NCI-H1436 (cell line): ENCODE measurements at regions not wholly inside any gene's neighbourhood (a gene's known extent, or its start where the extent isn't known, plus 50 kb on each side); places are given as distances from the start of the nearest gene placed in this dataset.
"Not testable (repeated sequence)": the region's sequence is repeated elsewhere in the genome, so short reads cannot be mapped to it uniquely, and the experiment has no call there.

Experiments used
- DNase-seq: peaks from one replicate; lab custom pipeline; 2025; lab: John Stamatoyannopoulos, UW

DNA sequence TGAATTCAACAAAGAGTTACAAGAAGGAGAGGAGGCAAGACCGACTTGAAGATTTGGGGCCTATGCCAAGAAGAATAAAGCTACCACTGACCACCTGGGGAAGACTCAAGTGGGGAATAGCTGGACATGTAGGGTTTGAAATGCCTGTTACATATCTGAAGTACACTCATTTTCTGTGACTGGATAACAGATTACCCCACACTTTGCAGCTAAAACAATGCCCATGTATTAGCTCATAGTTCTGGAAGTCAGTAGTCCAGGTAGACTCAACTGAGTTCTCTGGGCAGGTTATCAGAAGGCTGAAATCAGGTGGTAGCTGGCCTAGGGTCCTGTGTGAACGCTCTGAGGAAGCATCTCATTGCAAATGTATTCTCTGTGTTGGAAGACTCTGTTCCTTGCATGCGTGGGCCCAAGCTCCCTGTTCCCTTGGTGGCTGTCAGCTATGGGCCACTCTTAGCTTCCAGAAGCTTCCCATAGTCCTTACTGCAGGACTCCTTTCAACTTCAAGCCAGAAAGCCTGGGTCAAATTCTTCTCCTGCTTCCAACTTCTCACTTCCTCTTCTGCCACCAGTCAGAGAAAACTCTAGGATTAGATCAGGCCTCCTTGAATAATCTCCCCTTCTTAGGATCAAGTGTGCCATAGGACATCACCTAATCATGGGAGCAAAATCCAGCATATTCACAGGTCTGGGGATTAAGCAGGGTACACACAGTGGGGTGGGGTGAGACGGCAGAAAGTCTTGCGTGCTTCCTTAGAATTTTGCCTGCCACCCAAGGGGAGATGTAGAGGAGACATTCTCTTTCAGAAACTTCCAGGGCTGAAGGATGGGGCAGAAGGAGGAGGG, 187.8 kb downstream of the SHQ1 start:
- no peak for DNase-seq

GRCh38 chr3:72659596-72659995, 188.6 kb downstream of the SHQ1 start:
- no peak for DNase-seq

DNA sequence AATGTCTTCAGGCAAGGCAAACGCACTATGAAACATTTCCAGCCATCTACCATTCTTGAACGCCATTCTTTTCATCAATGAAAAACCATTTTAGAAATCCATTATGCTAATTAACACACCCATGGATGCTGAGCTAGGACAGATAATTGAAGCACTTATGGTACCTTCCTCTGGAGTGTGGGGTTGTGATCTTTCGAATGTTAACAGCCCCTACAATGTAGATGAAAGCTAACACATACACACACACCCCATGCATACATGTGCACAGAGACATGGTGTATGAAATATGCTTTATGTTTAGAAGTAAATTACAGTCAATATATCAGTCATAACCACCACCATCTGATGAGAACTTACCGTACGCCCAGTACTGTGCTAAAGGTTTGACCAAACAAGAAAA, 189.1 kb downstream of the SHQ1 start:
- DNase-seq = no peak

DNA sequence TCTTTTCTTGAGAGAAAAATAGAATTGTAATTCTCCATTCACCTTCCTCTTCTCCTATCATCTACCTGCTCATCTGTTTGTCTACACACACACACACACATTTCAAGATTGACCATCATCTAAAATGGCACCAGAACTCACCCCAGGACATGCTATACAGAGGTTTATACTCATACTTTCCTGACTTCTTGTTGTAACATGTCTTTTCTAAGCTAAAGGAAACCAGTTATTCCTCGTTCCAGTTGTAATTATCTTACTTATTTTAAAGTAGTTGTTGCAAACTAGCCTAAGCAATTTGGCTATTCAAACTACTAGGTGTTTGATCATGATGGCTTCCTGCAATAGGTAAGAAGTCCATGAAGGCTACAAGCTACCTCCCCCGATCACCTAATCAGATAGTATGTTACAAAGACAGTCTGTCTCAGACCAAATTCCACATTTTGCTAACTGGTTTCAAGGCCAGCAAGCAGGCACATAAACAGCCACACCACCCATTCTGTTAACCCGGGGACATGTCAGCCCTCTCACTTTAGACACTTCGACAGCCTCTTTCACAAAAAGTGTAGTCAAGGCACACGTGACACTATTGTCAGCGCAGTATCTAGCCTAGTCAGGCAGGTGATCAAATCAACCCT, 189.7 kb downstream of the SHQ1 start:
- DNase-seq = no peak

GRCh38 chr3:72657666-72658065, 190.6 kb downstream of the SHQ1 start:
- DNase-seq = no peak

DNA sequence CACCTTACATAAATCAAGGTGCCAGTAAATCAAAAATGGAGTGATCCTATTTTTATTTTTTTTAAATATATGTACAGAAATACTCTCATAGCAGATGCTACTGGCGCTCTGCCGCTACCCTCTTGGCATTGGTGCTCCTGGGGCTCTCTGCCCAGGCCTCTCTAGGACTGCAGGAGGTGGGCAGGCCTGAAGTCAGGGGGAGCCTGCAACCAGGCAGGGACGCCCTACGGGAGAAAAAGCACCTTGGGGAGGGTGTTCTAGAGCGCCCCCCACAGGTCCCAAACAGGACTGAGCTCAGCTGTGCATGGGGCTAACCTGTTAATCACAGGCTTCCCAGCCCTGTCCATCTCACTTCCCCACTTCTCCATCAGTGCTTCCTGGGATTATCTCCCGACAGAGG, 192.5 kb downstream of the SHQ1 start:
- no peak for DNase-seq

DNA sequence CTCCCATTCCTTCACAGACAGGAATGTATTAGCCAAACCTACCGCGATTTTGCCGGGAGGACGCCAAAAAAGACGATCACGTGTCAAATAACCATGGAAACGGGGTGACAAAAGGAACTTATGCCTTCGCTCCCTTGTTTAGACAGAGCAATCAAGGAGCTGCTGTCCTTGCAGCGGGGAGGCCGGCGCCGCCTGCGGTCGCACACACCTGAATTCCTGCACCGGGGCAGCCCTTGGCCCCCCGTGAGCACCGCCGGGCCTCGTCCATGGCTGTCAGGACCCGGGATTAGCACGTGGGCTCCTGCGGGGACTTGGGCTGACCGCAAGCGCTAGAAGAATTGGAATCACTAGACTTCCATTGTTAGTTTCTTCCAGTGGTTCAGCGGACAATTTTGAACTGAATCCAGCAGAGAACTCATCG, 193.1 kb downstream of the SHQ1 start:
- no peak for DNase-seq

DNA sequence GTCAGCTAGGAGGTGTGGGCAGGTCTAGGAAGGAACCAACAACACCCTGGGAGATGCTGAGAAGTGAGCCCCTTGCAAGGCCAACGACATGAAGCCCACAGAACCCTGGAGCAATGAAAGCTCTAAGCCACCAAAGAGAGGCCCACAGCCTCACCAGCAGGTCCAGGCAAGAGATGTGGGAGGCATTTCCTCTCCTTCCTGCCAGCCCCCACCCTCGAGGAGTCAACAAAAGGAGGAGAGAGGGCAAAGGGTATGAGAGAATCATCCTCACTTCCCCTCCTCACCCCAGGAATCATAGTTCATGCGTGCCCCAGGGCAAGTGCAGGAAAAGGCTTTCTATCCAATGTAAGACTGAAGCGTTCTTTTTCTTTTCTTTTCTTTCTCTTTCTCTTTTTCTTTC, 195.8 kb downstream of the SHQ1 start:
- DNase-seq = no peak

DNA sequence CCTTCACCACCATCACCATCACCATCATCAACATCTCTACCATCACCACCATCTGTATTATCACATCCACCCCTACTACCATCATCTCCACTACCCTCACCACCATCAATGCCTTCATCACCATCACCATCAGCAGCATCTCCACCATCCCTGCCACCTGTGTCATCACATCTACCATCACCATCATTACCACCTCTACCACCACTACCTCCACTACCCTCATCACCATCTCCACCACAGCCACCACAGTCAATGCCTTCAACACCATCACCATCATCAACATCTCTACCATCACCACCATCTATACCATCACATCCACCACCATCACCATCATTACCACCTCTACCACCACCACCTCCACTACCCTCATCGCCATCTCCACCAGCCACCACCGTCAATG, 196.7 kb downstream of the SHQ1 start:
- no peak for DNase-seq

DNA sequence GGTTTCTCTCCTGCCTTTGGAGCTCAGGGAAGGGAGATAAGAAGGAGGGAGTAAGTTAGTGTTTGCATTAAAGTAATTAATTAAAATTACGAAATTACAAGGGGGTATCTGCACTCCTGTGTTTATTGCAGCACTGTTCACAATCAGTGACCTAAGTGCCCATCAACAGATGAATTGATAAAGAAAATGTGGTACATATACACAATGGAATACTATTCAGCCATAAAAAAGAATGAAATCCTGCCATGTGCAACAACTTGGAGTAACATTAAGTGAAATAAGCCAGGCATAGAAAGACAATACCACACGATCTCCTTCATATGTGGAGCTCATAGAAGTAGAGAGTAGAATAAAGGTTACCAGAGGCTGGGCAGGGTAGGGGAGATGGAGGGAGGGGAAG, 202.0 kb downstream of the SHQ1 start:
- DNase-seq = no peak

- DNase-seq = not testable (repeated sequence)
Observed at GRCh38 chr3:72643635-72644034, 204.6 kb downstream of the SHQ1 start.

DNA sequence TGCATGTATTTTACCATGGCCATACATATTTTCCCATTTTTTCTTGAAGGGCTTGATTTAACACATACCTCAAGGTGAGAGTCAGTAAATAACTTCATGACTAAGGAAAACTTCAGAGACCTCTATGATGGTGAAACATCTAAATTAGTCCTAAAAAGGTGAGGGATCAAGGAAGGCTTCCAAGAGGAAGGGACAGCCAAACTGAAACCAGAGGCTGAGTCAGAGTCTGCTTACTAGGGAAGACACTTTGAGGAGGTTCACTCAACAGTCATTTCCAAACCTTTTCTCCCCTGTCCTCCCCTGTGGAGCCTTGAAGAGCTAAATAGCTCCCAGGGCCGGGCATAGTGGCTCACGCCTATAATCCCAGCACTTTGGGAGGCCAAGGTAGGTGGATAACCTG, 206.6 kb downstream of the SHQ1 start:
- no peak for DNase-seq

- no peak for DNase-seq
Observed at GRCh38 chr3:72641072-72641471, 207.2 kb downstream of the SHQ1 start.

DNA sequence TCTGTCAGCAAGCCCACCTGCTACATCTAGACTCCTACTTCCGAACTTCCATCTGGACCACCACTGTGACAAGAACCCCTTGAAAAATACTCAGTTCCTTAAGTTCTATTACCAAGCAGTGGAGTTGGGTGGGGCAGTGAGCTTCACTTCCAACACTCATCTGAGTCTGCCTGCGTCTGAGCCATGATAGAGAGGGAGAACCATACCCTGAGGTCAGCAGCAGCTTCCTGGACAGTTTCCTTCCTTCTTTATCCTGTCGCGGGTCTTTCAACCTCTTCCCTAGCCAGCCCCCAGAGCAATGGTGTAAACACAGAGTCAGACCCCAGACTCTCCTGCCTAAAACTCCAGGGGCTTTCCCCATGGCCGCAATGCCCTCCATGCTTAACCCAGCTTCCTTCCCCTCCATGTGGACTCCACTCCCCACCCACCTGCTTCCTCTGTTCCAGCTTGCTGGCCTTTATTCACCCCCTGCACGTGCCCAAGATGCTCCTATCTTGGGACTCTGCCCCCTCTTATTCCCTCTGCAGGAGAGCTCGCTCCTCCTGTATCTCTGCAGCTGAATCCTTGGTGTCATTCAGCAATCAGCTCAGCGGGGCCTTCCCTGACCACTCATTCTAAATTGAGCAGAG, 211.2 kb downstream of the SHQ1 start:
- no peak for DNase-seq

GRCh38 chr3:72635551-72635950, 212.7 kb downstream of the SHQ1 start:
- no peak for DNase-seq

- no peak for DNase-seq
Observed at GRCh38 chr3:72634128-72634527, 214.1 kb downstream of the SHQ1 start.

DNA sequence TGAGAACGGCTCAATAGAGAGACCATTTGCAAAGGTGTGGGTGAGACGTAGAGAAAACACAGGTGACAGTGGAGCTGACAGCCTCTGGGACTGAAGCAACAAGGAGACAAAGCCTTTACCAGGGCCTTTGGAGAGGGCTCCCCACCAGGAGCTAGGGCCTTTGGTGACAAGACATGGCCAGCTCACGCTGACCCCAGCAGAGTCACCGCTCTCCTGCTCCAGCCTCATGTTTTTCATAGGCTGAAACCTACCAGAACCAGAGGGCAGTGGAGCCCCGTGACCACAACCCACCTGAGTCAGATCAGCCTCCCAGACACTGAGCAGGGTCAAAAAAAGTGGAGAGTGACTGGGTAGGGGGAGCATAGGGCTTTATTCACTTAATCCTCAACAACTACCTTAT, 214.7 kb downstream of the SHQ1 start:
- no peak for DNase-seq

- no peak for DNase-seq
Observed at GRCh38 chr3:72633121-72633520, 215.1 kb downstream of the SHQ1 start.

- DNase-seq = no peak
Observed at GRCh38 chr3:72632129-72632528, 216.1 kb downstream of the SHQ1 start.

DNA sequence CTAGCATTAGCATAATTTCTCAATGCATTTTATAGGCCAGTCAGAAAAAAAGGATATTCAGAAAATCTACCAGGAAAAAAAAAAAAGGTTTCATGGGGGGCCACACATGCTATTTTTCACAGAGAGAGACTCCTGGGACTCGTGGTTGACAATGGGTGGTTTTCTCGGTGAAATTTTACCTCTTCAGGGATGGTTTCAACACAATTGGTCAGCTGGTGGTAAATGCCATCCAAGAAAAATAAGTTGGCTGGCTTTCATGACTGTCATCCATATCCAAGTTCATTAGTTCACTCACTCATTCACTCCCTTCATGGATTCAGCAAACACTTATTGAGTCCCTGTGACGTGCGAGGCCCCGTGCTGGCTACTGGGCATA, 217.3 kb downstream of the SHQ1 start:
- no peak for DNase-seq

GRCh38 chr3:72630327-72630968, 217.8 kb downstream of the SHQ1 start:
- DNase-seq = no peak

- no peak for DNase-seq
Observed at GRCh38 chr3:72629191-72629631, 219.0 kb downstream of the SHQ1 start.

- DNase-seq = no peak
Observed at GRCh38 chr3:72628065-72628464, 220.2 kb downstream of the SHQ1 start.
